ENCODE measurements at regions not wholly inside any gene's neighbourhood (a gene's known extent, or its start where the extent isn't known, plus 50 kb on each side); places are given as distances from the start of the nearest gene placed in this dataset.
"Not testable (repeated sequence)": the region's sequence is repeated elsewhere in the genome, so short reads cannot be mapped to it uniquely, and the experiment has no call there.

DNA sequence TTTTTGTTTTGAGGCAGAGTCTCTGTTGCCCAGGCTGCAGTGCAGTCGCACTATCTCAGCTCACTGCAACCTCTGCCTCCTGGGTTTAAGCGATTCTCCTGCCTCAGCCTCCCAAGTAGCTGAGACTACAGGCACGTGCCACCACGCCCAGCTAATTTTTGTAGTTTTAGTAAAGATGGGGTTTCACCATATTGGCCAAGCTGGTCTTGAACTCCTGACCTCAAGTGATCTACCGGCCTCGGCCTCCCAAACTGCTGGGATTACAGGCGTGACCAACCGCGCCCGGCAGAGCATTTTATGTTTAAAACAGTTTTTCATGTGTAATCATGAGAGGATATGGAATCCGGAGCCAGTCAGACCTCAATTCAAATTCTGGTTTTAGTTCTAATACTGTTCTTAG is 94.0 kb upstream of the CHD2 start:
- not testable (repeated sequence) for DNase-seq

GRCh38 chr15:92806763-92807162 is 93.4 kb upstream of the CHD2 start:
- DNase-seq = no peak

DNA sequence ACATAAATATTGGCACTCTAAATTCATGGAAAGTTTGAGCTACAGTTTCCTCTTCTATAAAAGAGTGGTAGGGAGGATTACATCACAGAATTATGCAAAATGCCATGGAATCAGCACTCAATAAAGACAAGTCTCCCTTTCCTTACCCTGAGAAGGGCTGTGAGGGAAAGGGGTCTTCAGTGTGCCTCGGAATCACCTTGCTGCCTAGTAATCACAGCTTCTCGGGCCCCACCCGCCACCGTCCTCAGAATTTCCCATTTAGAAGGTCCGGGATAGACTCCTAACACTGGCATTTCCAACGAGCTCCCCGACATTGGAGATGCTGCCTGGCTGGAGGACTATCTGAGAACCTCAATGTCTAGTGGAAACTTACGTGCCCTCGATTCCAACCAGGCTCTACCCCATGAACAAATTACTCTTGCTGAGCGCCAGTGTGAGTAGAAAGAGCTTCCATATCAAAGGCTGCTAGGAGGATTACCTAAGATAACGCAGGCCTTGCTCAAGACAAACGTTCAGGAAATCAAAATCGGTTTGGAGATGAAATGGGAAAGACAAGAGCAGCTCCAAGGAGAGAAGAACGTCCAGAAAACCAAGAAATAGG is 92.1 kb upstream of the CHD2 start:
- DNase-seq = peak; percentile 80 to 86

GRCh38 chr15:92808598-92809063 is 91.5 kb upstream of the CHD2 start:
- DNase-seq = peak in 1 of 2 donors; percentile 45

DNA sequence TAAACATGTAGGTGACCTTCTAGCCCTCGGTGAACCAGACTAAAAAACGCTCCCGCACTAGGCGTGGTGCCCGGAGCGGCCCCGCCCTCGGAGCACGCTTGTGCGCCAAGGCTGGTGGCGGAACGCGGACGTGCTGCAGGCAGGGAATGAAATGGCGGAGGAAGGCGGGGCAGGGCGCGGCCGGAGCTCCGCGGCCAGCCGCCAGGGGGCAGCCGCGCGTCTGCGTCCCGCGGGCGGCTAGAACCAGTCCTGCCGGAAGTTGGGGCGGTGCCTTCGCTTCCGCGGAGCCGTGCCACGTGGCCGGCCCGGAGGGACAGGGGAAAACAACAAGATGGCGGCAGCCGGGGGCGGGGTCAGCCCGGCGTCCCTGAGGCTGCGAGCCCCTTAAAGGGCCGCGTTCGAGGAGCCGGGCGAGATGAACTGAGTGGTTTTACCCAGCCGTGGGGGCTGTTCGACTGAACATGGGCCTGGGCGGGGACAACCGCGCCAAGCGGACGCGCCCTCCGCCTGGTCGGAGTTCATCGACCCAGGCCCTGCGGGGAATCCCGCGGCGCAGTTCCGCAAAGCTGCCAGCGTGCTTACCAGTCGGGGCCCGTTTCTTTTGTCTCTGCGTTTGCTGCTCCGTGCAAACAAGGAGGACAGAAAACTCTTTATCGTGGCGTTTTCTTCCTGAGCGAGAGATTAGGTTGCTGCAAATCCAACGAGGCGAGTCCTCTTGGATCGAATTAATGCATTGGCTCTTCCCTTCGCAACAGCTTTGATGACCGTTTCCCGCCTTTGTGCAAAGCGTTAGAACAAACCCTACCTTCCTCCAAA is 90.9 kb upstream of the CHD2 start:
- DNase-seq = peak; percentile 95 to 96

- DNase-seq = peak; percentile 65 to 73
These were observed 90.2 kb upstream of the CHD2 start for GRCh38 chr15:92809880-92810361.

DNA sequence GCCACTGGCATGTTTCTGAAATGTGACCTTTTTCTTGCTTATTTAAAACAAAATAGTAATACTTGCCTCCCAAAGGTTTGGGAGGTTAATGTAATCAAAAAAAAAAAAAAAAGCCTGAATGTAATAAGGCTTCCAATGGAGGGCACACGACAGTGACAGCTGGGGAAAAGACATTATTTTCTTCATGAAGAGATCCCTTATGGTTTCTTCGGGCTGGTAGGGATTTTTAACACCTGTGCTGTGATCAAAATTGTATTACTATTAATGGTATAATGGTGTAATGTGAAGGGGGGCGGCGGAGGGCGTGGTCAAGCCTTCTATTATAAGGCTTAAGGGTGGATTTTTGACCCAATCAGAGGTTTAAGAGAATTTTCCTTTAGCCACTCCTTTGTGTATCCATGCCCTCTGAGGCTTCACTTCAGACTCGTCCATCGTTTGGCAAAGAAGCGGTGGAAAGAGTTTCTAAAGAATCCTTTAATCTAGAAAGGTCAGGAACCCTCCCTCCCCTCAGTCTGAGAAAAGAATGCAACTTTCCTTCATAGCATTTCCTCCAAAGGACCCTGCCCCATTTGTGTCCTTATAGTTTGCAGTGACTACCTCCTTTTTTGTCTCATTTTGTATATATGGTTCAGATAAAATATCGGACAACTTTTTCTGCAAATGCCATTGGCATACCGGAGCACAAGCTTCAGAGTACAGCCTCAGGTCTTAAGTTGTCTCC is 89.5 kb upstream of the CHD2 start:
- DNase-seq = peak; percentile 61 to 65

GRCh38 chr15:92811148-92811913 is 88.8 kb upstream of the CHD2 start:
- no peak for DNase-seq

GRCh38 chr15:92812271-92812670 is 87.9 kb upstream of the CHD2 start:
- DNase-seq = no peak

GRCh38 chr15:92813485-92813884 is 86.6 kb upstream of the CHD2 start:
- no peak for DNase-seq

- DNase-seq = peak; percentile 43 to 49
These were observed 82.7 kb upstream of the CHD2 start for GRCh38 chr15:92817339-92817886.

DNA sequence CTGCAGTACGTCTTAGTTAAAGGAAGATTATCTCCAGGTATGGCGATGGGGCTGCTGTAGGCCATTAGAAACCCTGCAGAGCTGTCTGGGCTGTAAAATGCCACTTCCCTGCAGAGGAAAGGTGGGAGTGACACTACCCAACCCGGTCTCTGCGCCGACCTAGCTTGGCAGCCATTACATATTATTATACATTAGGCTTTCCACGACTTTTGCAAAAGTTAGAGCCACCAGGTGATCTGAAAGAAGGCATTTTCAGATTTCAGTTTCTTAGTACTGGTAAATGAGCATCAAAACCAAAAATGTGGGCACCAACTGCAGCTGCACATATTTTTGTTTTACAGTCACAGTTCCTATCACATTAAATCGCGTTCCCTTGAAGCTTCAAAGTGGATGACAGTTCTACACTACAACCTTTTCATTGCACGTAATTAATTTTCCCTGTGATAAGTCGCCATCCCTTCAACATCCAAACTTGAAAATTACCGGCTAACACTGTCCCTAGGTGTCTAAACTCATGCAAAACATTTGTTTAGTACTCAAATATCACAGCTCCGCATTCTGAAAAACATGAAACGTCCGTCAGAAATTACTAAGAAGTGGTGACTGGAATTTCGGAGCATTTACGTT is 81.4 kb upstream of the CHD2 start:
- DNase-seq = no peak

- no peak for DNase-seq
These were observed 80.6 kb upstream of the CHD2 start for GRCh38 chr15:92819278-92820235.

DNA sequence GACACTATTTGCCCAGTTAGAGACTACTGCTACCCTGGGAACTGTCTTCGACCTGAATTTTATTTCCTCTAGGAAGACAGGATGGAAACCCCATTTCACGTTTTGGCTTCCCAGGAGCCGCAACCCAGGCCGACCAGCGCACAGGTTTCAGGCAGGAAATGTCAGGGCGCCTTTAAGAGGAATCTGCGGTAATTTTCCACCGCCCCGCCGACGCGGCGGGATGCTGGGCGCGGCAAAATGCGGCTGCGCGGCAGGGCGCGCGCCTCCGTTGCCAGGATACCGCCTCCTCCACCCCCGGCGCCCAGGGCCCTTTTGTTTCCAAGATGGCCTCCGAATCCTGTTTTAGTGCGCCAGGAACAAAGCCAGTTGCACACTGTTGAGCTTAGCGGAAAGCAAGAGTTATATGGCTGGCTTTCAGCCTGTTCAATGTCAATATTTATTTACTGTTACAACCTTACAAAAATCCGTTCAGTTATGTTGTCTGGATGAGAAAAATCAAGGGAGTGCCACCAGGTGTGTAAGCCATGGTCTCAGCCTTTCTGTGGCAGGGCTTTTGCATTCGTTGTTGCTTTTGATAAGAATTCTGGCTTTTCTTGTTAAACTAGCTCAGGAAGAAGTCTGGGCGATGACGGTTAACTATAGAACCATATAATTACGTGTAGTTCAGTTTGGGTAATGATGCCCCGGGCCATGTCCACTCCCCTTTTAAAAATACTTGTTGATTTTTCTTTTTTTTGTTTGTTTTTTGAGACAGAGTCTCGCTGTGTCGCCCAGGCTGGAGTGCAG is 79.7 kb upstream of the CHD2 start:
- DNase-seq = peak; percentile 79 to 91

DNA sequence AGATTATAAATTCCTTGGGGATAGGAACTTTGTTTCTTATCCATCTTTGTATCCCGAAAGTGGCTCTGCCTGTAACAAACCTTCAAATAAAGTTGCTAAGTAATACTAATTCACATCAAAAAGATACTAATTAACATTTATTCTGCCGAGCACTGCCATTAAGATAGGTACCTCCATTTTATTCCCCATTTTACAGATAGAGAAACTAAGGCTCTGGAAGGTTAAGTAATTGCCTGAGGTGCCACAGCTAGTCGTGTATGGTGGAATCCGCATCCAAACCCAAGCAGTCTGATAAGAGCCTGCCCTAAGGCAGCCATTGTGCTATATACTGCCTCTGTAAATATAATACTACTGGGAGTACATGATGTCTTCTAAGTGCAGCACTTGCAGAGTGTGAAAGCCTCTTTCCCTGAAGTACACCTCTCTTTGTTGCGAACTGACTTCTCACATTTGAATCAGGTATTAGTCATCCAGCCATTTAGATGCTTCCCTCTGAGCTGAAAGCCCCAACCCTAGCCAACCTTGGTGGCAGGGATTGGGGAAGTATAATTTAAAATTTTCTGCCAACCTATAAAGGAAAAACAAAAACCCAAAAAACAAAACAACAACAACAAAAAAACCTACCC is 78.5 kb upstream of the CHD2 start:
- DNase-seq = no peak

DNA sequence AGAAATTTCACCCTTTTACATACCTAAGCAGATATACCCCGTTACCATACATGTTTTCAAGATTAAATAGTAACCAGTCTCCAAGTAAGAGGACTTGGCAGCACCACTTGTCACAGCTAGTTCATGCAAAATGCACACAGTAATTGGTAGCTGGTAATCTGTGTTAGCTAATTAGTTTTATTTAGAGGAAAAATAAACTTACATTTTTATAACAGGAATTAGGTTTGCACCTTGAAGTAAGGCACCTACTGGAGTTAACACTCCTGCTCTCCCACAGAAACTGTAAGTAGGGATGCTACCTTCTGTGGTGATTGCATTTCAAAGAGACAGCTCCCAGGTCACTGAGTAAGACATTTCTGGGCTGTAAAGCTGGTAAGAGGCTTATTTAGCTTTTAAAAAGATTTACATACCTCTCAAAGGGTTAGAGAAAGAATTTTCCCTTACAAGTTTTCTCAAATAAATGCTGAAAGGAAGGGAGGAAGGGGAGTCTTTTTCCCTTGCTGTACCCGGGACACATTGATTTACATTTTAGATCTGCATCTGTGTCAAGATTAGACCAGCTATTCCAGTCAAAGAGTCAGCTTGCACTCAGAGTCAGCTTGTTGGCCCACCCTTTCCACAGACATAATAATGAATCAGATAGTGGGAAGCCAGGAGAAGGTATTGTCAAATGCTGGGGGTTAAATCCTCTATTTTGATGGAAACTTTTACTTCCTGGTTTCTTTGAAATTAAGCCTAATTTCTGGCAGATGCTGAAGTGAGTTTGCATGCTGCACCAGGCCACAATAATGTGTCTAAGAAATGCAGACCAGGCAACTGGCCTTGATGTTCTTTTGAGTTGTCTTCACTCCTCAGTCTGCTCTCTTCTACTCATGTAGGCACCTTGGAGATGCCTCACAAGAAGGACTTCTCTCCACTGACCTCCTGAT is 77.6 kb upstream of the CHD2 start:
- no peak for DNase-seq

GRCh38 chr15:92825985-92826384 is 74.1 kb upstream of the CHD2 start:
- no peak for DNase-seq

GRCh38 chr15:92827991-92828390 is 72.1 kb upstream of the CHD2 start:
- DNase-seq = not testable (repeated sequence)
